GM21390 (cell line): ENCODE measurements at regions not wholly inside any gene's neighbourhood (a gene's known extent, or its start where the extent isn't known, plus 50 kb on each side); places are given as distances from the start of the nearest gene placed in this dataset.

Source experiments
- ATAC-seq: cut with Tn5 transposase; IDR thresholded peaks from one replicate; pipeline ENCODE4 v1.9.1; 2021; ENCODE audit not compliant: unreplicated experiment

GRCh38 chrX:10077425-10078188 lies 79.2 kb upstream of the CLCN4 start:
- no peak for ATAC-seq

GRCh38 chrX:10078266-10078665 lies 78.5 kb upstream of the CLCN4 start:
- ATAC-seq: no peak

- ATAC-seq: no peak
These were observed 77.5 kb upstream of the CLCN4 start for GRCh38 chrX:10079231-10079630.

GRCh38 chrX:10083809-10084208 lies 73.0 kb upstream of the CLCN4 start:
- no peak for ATAC-seq

- ATAC-seq: no peak
These were observed 71.6 kb upstream of the CLCN4 start for GRCh38 chrX:10085223-10085622.

- no peak for ATAC-seq
These were observed 70.1 kb upstream of the CLCN4 start for GRCh38 chrX:10086676-10087075.

- ATAC-seq: no peak
These were observed 69.4 kb upstream of the CLCN4 start for GRCh38 chrX:10087391-10087790.

- ATAC-seq: no peak
These were observed 67.4 kb upstream of the CLCN4 start for GRCh38 chrX:10089378-10089795.

GRCh38 chrX:10090319-10090718 lies 66.5 kb upstream of the CLCN4 start:
- no peak for ATAC-seq

- no peak for ATAC-seq
These were observed 61.5 kb upstream of the CLCN4 start for GRCh38 chrX:10095246-10095645.

GRCh38 chrX:10095698-10096432 lies 60.9 kb upstream of the CLCN4 start:
- ATAC-seq: no peak

- ATAC-seq: peak; percentile 82
These were observed 58.5 kb upstream of the CLCN4 start for GRCh38 chrX:10098270-10098713.

GRCh38 chrX:10099411-10099810 lies 57.4 kb upstream of the CLCN4 start:
- no peak for ATAC-seq

- no peak for ATAC-seq
These were observed 55.5 kb upstream of the CLCN4 start for GRCh38 chrX:10101269-10101668.

GRCh38 chrX:10102046-10102704 lies 54.6 kb upstream of the CLCN4 start:
- ATAC-seq: no peak

- ATAC-seq: no peak
These were observed 53.8 kb upstream of the CLCN4 start for GRCh38 chrX:10103023-10103422.

GRCh38 chrX:10104958-10105658 lies 51.7 kb upstream of the CLCN4 start:
- ATAC-seq: no peak

GRCh38 chrX:10106806-10107205 lies 50.0 kb upstream of the CLCN4 start:
- peak; percentile 57 for ATAC-seq
